CD4-positive, alpha-beta T cell (primary cell): ENCODE measurements at regions not wholly inside any gene's neighbourhood (a gene's known extent, or its start where the extent isn't known, plus 50 kb on each side); places are given as distances from the start of the nearest gene placed in this dataset.

ENCODE experiments used
- ATAC-seq: fragments of 200-7000 bp; cut with Tn5 transposase; one replicate; pipeline ENCODE4 v1.10.0; 2022; ENCODE audit warnings: mild to moderate bottlenecking; ENCODE audit not compliant: poor library complexity
- CTCF ChIA-PET: fragments of 350-600 bp; sonication (Branson Sonifier 250); formaldehyde crosslinking; loops from one replicate; lab custom pipeline; 2021; ENCODE audit warnings: antibody characterized with exemption, inconsistent platforms; lab: Charles Lee
- POLR2A ChIA-PET: fragments of 350-600 bp; sonication (Branson Sonifier 250); formaldehyde crosslinking; loops from one replicate; lab custom pipeline; 2021; ENCODE audit warnings: antibody characterized with exemption, inconsistent platforms; lab: Charles Lee
- DNase-seq, 14 experiments: peaks; one replicate each; pipeline ENCODE4 v3.0.0-alpha.2; 2013 to 2020; ENCODE audit warnings: mixed read lengths in 2 of 14
- H3K27ac ChIP-seq, 2 donors: one replicate each; pipeline versions ENCODE4 v1.5.1 to v1.7.0; 2013; ENCODE audit warnings: low read length in 2 of 2, low read depth in 1 of 2, mild to moderate bottlenecking in 1 of 2
- H3K27me3 ChIP-seq, 2 experiments: 1 replicate in 1 of 2; 2 replicates in 1 of 2; pipeline versions ENCODE4 v1.6.1 to v1.7.0; 2013; ENCODE audit warnings: low read length in 2 of 2, control low read depth in 1 of 2, mild to moderate bottlenecking in 1 of 2, moderate library complexity in 1 of 2; ENCODE audit not compliant: insufficient read depth in 2 of 2, control insufficient read depth in 1 of 2
- H3K36me3 ChIP-seq: one replicate; pipeline ENCODE4 v1.6.1; 2013; ENCODE audit warnings: low read length, control low read depth; ENCODE audit not compliant: insufficient read depth
- H3K4me1 ChIP-seq: one replicate; pipeline ENCODE4 v1.6.1; 2013; ENCODE audit warnings: low read length, control low read depth; ENCODE audit not compliant: insufficient read depth
- H3K4me3 ChIP-seq: one replicate; pipeline ENCODE4 v1.5.1; 2013; ENCODE audit warnings: mild to moderate bottlenecking, low read length, moderate library complexity
- H3K9me3 ChIP-seq, 2 experiments: 1 replicate in 1 of 2; 2 replicates in 1 of 2; pipeline versions ENCODE4 v1.6.1 to v1.7.0; 2013; ENCODE audit warnings: low read length in 2 of 2, mild to moderate bottlenecking in 2 of 2, control low read depth in 1 of 2, moderate library complexity in 1 of 2; ENCODE audit not compliant: control insufficient read depth in 1 of 2, insufficient read depth in 1 of 2
- H3K27ac Mint-ChIP-seq: one replicate; pipeline ENCODE4 v1.8.0; 2020; ENCODE audit warnings: mixed read lengths
- H3K27me3 Mint-ChIP-seq: one replicate; pipeline ENCODE4 v1.8.0; 2021; ENCODE audit warnings: mixed read lengths
- H3K36me3 Mint-ChIP-seq: one replicate; pipeline ENCODE4 v1.8.0; 2021; ENCODE audit warnings: low read depth, mixed read lengths
- H3K4me1 Mint-ChIP-seq: one replicate; pipeline ENCODE4 v1.8.0; 2021; ENCODE audit warnings: low read depth, mixed read lengths
- H3K4me3 Mint-ChIP-seq: one replicate; pipeline ENCODE4 v1.8.0; 2020; ENCODE audit warnings: mild to moderate bottlenecking, mixed read lengths
- H3K9me3 Mint-ChIP-seq: one replicate; pipeline ENCODE4 v1.8.0; 2020; ENCODE audit warnings: mixed read lengths
- CTCF ChIP-seq: fragments of 200-600 bp; IDR thresholded peaks from one replicate; pipeline ENCODE4 v1.8.0; 2022; ENCODE audit warnings: antibody characterized with exemption, mild to moderate bottlenecking
- intact Hi-C, 2 experiments: fragments of 100-400 bp; cut with DNase I in 1 of 2; cut with micrococcal nuclease in 1 of 2; formaldehyde crosslinking; loops; one replicate each; pipeline versions ENCODE4 v1.15.1 to v1.9.0; 2023 to 2025; cut with DNase I, micrococcal nuclease

- Mint-ChIP-seq H3K9me3 (no peaks in the 10 kb centered on the region), H3K27ac (no peak overlapping the region), H3K4me1 (no peaks in the 10 kb centered on the region), H3K36me3 (no peaks in the 10 kb centered on the region), H3K27me3 (no peaks in the 10 kb centered on the region), H3K4me3 (no peak overlapping the region)
- H3K9me3 ChIP-seq, result no peaks in the 10 kb centered on the region
- no peak for TF ChIP-seq CTCF
- ATAC-seq (no peak), DNase-seq (no peak)
- no peaks in the 10 kb centered on the region for H3K36me3 ChIP-seq
- no peak overlapping the region for H3K4me3 ChIP-seq
- CTCF ChIA-PET, result no interaction called here
- no peaks in the 10 kb centered on the region for H3K27me3 ChIP-seq
- POLR2A ChIA-PET, result no interaction called here
- H3K27ac ChIP-seq, result no peak overlapping the region
- no peaks in the 10 kb centered on the region for H3K4me1 ChIP-seq
- intact Hi-C loops, result no loop called here
These were observed 1557.5 kb downstream of the GRIK2 start for GRCh38 chr6:102950967-102951366.

DNA sequence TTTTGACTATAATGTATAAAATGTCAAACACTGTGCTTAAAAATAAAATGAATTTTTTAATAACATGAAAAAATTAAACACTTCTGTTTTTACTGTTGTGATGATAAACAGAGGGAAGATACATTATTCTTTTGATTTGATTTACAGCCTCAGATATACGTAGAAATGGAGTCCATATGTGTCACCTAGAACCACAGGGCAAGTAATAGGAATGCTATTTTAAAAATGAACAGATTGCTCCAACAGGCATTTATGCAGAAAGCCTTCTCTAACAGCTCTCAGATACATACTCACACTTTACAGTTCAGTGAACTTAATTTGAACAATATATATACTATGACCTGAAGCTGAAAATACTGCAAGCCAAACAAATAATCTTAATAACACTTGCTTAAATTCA, 1551.0 kb downstream of the GRIK2 start:
- H3K36me3 ChIP-seq, result no peaks in the 10 kb centered on the region
- Mint-ChIP-seq H3K4me3 (no peak overlapping the region), H3K9me3 (no peaks in the 10 kb centered on the region), H3K27me3 (no peaks in the 10 kb centered on the region), H3K36me3 (no peaks in the 10 kb centered on the region), H3K4me1 (no peaks in the 10 kb centered on the region), H3K27ac (no peak overlapping the region)
- no peak for TF ChIP-seq CTCF
- POLR2A ChIA-PET, result no interaction called here
- CTCF ChIA-PET, result no interaction called here
- intact Hi-C loops, result no loop called here
- H3K27me3 ChIP-seq, result no peaks in the 10 kb centered on the region
- H3K9me3 ChIP-seq, result no peaks in the 10 kb centered on the region
- H3K4me3 ChIP-seq, result no peak overlapping the region
- no peak overlapping the region for H3K27ac ChIP-seq
- ATAC-seq (no peak), DNase-seq (no peak)
- H3K4me1 ChIP-seq, result no peaks in the 10 kb centered on the region

DNA sequence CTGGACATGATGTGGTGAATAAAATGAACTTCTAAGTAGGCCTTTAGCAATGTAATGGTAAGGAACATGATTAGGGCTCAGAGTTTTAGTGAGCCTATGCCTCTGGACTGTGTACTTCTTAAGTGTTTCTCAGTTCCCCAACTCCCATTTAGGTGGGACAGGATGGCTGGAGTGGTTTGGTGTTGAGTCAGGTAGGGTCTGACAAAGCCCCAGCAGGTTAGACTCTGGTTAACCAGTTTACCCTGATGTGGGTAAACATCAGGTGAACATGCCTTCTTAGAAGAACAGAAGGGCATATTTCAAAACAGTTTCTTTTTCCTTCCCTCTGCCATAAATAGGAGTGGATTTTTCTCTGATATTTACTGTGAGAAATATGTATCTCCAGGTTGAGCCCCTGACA, 1548.7 kb downstream of the GRIK2 start:
- intact Hi-C loops, result no loop called here
- H3K4me1 ChIP-seq, result no peaks in the 10 kb centered on the region
- ChIA-PET POLR2A (no interaction called here), CTCF (no interaction called here)
- H3K9me3 Mint-ChIP-seq, result no peaks in the 10 kb centered on the region
- no peaks in the 10 kb centered on the region for H3K9me3 ChIP-seq
- H3K4me3 Mint-ChIP-seq, result no peak overlapping the region
- ATAC-seq, result no peak
- H3K27ac Mint-ChIP-seq, result no peak overlapping the region
- no peaks in the 10 kb centered on the region for H3K36me3 Mint-ChIP-seq
- H3K4me1 Mint-ChIP-seq, result no peaks in the 10 kb centered on the region
- DNase-seq, result no peak
- H3K36me3 ChIP-seq, result no peaks in the 10 kb centered on the region
- no peak for TF ChIP-seq CTCF
- no peak overlapping the region for H3K27ac ChIP-seq
- H3K27me3 ChIP-seq, result no peaks in the 10 kb centered on the region
- H3K4me3 ChIP-seq, result no peak overlapping the region
- H3K27me3 Mint-ChIP-seq, result no peaks in the 10 kb centered on the region
